ENCODE measurements at regions not wholly inside any gene's neighbourhood (a gene's known extent, or its start where the extent isn't known, plus 50 kb on each side); places are given as distances from the start of the nearest gene placed in this dataset.
"Not testable (repeated sequence)": the region's sequence is repeated elsewhere in the genome, so short reads cannot be mapped to it uniquely, and the experiment has no call there.

DNA sequence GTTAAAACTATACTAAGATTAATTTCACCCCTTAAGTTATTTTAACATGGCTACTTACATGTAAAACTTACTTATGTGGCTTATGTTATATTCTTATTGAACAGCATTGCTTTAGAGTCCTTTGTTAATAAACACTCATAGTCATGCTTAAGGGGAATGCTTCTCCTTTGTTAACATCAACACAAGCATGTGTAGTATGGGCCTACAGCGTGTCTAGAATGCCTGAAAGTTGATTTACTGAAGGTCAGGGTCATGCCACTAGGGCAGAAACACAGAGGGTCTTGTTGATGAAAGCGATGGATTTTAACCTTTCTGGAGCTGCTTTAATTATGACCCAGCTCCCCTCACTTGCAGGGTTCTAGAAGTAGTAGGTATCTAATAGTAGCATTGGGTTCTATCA lies 159.8 kb upstream of the DLX2 start:
- DNase-seq: no peak

DNA sequence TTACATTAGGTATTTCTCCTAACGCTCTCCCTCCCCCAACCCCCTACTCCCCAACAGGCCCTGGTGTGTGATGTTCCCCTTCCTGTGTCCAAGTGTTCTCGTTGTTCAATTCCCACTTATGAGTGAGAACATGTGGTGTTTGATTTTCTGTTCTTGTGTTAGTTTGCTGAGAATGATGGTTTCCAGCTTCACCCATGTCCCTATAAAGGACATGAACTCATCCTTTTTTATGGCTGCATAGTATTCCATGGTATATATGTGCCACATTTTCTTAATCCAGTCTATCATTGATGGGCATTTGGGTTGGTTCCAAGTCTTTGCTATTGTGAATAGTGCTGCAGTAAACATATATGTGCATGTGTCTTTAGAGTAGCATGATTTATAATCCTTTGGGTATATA lies 162.1 kb upstream of the DLX2 start:
- DNase-seq: not testable (repeated sequence)

DNA sequence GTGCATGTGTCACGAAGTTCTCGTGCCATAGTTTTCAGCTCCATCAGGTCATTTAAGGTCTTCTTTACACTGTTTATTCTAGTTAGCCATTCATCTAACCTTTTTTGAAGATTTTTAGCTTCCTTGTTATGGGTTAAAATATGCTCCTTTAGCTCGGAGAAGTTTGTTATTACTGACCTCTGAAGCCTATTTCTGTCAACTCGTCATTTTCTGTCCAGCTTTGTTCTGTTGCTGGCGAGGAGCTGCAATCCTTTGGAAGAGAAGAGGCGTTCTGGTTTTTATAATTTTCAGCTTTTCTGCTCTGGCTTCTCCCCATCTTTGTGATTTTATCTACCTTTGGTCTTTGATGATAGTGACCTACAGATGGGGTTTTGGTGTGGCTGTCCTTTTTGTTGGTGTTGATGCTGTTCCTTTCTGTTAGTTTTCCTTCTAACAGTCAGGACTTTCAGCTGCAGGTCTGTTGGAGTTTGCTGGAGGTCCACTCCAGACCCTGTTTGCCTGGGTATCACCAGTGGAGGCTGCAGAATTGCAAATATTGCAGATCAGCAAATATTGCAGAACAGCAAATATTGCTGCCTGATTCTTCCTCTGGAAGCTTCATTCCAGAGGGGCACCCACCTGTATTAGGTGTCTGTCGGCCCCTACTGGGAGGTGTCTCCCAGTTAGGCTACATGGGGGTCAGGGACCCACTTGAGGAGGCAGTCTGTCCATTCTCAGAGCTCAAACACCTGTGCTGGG lies 157.7 kb upstream of the ITGA6 start:
- not testable (repeated sequence) for DNase-seq

DNA sequence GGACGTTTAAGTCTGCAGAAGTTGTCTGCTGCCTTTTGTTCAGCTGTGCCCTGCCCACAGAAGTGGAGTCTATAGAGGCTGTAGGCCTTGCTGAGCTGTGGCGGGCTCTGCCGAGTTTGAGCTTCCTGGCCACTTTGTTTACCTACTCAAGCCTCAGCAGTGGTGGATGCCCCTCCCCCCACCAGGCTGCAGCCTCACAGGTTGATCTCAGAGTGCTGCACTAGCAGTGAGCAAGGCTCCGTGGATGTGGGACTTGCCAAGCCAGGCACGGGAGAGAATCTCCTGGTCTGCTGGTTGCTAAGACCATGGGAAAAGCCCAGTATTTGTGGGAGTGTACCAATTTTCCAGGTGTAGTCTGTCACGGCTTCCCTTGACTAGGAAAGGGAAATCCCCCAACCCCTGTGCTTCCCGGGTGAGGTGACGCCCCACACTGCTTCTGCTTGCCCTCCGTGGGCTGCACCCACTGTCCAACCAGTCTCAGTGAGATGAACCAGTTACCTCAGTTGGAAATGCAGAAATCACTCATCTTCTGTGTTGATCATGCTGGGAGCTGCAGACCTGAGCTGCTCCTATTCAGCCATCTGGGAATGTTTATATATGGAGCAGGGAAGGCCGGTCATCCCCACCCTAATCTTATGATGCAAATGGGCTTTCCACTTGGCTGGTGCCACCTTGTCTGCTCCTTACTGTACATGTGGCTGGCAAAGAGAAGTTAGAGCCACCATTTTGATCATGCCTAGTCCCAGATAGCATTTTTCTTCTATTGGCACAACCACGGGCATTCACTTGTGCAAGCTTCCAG lies 156.9 kb upstream of the ITGA6 start:
- peak; percentile 21 for DNase-seq

DNA sequence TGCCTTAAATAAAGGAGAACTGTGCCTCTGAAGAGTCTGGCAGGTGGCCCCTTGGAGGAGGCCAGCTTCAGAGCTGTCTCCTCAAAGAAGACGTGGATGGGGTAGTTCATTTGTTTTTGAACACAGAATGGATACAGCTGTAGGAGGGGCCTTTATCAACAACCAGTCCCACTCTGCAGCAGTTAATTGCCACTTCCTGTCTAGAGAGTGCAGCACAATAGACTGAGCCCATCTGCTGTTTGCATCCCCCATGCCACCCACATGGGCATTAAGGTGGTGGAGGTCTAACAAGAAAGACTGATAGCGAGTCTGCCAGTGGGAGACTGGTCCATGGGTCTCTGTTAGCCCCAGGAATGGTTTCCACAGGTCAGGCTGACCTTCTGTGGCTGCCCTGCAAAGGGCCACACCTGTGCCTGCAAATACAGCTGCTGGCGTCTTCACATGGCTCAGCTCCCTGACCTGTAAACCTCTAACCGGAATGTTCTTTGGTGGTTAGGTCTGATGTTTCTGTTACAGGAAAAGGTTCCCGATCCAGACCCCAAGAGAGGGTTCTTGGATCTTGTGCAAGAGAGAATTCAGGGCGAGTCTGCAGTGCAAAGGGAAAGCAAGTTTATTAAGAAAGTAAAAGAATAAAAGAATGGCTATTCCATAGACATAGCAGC lies 153.3 kb upstream of the ITGA6 start:
- no peak for DNase-seq

DNA sequence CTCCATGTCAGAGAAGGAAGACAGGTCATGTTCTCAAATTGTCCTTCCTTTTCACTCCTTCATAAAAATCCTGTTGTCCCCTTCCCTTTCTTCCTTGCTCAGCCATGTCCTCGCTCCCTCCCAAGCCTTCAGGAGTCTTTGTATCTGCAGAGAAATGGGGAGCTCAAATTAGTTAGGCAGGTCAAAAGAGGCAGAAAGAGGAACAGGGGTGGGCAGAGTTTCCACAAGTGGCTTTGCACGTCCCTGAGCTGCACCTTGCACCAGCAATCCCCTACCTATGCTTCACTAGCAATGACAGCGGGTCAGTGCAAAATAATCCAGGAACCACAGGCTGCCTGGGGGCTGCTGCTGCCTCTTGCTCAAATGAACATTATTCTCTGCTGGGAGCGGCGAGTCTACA lies 152.1 kb upstream of the ITGA6 start:
- DNase-seq: no peak

DNA sequence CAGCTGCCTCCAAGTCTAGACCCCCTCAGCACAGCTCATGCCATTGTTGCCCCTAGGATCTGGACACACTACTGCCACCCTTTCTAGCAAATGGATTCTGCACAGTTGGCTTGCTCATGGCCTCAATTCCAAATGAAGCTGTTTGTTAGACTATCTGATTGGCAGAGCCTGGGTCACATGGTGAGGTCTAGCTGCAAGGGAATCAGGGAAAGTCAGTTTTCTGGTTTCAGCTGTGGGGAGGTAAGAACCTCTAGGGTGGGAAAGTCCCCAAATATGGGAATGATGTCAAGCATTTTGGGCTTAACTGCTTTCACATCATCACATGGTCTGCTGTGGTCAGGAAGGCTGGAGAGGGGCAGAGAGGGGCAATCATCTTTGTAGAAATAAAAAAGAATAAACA lies 150.4 kb upstream of the ITGA6 start:
- no peak for DNase-seq

DNA sequence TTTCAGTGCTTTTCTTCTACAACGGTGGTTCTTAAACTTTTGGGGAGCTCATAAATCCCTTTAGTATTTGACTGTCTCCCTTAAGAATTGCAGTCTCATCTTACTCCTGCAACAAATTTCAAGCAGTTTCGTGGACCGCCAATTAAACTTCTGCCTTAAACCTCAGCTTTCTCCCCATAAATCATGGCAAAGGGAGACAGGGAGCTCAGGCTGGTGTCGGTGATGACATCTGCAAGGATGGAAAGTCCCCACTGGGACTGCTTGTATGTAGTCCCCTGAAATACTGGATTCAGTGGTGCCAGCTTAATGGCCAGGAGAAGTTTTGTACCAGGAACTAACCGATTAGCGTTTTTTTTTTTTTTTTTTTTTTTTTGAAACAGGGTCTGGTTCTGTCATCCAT lies 148.7 kb upstream of the ITGA6 start:
- DNase-seq: no peak

DNA sequence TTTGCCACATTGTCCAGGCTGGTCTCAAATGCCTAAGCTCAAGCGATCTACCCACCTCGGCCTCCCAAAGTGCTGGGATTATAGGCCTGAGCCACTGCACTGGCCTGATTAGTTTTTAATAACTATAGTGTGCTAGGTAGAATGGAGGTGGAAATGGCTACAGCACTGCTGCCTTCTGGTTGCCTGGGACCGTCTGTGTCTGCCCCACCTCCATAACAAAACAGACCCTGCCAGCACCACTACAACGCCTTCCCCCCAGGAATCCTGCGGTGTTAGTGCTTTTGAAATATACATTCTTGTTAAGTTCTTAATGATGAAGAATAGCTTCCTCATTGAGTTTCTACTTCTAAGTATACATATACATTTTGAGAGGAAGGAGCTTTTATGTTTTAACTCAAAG lies 148.2 kb upstream of the ITGA6 start:
- DNase-seq: no peak

DNA sequence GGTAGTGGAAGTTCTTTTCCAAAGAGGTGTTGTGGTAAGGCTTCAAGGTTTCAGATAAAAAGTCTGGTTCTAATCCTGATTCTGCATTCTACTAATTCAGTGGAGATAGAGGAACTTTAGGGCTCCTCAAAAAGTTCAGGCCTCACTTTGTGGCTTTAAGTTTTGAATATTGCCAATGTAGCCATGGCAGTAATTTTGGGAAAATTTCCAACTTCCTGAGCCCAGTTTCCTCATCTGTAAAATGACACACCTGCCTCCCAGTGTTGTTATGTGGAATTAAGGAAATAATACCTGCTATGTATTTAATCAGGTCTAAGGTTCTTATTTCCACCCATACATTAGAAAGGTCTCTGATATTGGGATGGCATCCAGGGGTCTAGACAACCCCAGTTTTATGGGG lies 147.6 kb upstream of the ITGA6 start:
- DNase-seq: no peak

DNA sequence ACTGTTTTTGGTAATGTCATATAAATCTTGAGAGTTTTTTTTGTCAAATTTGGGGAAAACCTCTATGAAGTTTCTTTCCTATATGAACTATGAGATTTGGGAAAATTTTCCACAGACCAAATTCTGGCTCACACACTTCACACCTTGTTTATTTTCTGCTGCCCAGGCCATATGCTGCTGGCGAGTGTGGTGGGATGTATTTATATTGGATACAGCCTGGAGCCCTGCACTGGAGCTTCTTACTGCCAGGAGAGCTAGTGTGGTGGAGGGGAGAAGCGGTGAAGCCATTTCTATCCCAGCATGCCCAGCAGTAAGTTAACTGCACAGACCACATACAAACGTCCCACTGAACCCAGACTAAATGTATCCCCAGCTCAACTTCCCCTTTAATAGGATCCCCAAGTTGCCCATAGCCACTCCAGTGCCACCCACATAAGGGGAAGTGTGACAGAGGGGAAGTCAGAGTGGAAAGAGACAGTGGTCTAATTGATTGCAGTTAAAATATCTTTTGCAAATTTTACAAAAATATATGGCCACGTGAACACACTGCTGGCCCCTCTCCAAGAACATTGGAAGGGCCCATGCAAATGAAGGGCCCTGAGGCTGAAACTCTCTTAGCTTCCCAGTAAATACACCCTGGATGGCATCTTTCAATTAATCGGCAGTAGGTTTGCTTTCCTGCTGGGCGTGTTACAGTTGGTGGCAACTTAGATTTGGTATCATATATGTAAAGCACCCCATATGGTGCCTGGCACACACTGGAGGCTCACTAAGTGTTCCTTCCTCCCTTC lies 146.6 kb upstream of the ITGA6 start:
- no peak for DNase-seq

DNA sequence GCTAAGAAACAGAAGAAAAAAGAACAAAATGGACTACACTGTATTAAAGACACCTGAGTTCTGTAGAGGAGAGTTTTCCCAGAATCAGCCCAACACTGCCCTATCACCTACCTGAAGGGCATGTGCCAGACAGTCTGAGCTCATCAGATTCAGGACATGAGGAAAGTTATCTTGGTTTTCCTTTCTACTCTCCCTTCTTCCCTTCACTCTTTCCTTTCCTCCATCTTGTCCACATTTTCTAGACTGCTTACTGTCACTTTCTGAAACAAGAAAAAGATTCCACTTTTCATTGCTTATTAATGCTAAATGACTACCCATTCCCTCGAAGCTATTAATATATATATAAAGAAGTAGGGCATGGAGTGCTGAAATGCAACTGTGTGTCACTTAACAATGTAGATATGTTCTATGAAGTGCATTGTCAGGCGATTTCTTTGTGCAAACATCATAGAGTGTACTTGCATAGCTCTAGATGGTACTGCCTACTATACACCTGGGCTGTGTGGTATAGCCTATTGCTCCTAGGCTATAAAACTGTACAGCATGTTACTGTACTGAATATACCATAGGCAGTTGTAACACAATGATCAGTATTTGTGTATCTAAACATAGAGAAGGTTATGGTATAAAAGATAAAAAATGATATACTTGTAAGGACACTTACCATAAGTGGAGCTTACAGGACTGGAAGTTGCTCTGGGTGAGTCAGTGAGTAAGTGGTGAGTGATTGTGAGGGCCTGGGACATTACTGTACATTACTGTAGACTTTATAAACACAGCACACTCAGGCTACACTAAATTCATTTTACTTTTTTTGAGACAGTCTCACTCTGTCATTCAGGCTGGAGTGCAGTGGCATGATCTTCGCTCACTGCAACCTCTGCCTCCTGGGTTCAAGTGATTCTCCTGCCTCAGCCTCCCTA lies 145.5 kb upstream of the ITGA6 start:
- no peak for DNase-seq

DNA sequence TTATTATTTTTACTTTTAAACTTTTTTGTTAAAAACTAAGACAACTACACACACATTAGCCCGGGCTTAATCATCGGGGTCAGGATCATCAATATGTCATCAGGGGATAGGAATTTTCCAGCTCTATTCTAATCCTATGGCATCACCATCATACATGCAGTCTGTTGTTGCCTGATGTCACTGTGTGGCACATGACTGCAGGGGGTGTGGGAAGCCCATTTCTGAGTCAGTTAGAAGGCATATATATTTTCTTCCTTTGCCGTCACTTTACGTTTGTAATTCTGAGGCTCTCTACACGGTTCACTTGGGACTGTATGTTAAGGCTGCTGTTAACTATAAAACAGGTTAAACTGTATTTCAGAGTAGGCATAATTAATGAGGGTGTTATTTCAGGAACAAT lies 144.4 kb upstream of the ITGA6 start:
- DNase-seq: no peak

DNA sequence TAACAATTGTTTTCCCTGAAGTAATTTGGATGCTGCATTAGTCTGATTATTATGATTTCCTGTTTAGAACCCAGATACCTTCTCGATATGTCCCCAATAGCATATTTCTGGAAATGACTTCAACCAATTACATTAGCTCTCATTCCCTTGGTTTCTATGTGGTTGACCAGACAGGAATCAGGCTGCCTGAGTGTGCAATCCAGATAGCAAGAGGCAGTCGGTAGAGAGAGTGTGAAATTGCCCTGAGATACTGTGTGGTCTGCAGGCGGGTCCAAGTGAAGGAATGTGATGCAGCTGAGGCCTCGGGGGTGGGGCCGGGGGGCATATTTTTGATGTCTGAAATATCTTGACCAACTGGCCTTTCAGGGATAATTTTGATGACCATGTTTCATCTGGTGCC lies 143.9 kb upstream of the ITGA6 start:
- DNase-seq: no peak

DNA sequence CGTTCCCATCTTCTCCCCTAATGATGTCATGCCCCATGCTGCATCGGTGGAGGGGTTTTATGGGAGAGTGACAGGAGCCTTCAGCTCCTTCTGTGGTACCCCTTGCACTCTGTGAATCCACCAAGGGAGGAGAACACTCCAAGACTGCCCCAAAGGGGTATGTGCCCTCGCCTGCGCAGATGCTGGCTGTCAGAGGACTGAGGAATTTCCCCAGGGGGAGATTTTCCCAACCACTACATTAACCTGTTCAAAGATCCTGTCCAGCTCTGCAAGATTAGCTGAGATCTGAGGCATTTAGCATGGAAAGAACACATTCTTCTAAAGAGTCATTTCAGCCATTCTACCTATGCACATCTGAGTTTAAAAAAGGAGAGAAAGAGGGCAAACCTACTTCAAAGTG lies 143.2 kb upstream of the ITGA6 start:
- DNase-seq: no peak

DNA sequence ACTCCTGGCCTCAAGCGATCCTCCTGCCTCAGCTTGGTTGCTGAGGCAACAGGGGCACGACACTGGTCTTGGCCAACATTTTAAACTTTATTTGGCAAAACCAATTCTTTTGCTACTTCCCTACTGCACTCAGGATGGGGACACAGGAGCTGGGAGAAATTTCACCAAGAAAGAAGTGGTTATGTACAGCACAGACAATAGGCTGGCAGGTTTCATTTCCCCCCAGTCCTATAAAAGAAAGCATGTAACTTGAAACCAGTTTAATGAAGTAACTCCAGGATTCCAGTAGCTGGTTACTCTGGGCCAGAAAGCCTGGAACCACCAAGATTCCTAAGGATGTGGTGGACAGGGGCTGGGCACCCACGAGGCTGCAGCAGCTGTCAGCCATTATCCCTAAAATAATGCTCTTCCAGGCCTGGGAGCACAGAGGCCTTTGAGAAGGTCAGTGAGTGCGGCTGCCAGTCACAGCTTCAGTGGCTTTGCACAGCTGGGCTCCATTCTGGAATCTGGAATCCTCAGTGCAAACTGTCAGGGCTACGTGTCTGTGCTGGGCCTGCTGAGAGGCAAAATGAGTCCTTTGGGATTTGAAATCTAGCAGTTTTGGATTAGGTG lies 142.3 kb upstream of the ITGA6 start:
- no peak for DNase-seq

DNA sequence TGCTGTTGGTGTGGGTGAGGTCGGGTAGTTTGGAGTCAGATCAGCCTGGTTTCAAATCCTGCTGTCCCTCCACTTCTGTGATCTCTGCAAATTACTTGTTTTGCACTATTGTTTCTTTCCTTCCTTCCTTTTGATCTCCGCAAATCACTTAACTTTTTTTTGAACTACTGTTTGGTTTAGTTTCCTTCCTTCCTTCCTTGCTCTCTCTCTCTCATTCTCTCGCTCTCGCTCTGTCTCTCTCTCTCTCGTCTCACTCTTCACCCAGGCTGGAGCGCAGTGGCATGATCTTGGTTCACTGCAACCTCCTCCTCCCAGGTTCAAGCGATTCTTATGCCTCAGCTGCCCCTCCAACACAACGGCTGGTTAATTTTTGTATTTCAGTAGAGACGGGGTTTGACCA lies 141.6 kb upstream of the ITGA6 start:
- DNase-seq: no peak

DNA sequence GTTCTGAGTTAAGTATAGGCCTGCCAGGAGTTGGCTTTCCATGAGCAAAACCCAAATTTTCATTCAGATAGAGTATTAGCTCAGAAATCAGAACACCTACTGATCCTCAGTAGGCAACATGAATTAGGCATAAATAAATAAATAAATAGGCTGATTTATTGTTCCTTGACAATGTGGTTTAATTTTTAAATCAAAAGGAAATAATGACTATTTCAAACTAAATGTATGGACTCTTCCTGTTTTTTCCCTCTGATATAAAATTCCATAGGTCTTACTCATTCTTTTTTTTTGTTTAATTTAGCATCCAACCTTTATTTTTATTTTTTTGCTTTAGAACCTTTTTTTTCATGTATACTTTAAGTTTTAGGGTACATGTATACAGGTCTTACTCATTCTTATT lies 140.2 kb upstream of the ITGA6 start:
- no peak for DNase-seq

DNA sequence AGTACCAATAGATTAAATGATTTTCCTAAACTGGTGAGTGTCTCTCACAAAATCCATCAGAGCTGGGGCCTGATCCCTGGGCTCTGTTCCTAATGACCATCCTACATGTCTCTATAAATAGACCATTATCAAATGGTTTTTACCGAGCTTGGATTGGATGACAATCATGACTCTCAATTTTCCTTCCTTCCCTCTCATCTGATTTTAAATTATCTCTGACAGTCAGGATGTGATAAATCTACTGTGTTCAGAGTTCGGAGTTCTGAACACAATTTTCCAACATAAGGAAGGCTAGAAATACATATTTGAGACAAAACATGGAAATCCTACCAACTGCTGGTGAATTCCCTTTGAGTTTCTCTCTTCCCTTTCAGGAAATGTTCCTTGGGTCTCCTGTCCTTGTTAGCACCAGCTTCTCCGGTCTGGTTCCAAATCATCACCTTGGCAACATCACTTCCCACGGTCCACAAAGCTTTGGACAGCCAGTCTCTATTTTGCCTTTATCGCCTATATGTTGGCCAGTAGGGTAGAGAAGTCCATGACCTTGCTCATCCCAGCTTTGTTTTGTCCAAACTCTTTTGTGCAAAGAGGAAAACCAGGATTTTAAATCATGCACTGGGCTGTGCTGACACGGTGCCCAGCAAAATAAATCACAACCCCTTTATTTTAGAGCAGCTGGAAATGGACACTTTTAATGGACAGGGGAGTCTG lies 139.6 kb upstream of the ITGA6 start:
- DNase-seq: no peak

DNA sequence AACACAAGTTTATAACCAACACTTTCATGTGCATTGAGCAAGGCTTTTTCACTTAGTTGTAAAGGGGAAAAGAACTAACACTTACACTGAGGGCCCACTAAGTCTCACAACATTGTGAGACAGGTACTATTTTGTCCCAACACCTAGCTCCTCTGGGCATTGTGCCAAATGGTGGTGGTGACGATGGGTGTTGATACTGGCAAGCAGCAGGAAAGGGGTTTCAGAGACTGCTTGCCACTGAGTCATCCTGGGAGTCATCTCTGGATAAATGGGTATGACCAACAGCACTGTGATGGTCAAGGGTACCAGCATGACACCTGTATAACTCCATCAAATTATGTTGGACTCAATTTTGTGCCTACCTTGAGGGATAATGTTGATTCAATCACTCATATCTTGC lies 138.8 kb upstream of the ITGA6 start:
- peak; percentile 19 for DNase-seq

DNA sequence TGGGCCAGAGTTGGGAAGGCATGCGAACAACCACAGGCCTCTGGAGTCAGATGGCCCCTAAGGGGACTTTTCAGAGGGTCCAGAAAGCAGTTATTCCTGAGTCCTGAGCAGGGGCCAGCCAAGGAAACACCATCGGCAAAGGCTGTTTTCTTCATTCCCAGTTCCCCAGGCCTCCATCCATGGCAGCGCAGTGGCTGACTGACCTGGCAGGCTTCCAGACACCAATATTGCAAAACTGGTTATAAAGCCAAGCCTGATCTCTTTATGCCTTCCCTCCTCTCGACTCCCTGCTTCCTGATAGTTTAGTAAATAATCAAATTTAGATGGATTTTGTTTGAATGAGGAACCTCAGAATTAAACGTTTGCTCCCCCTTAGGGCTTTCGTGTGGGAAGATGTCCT lies 133.4 kb upstream of the ITGA6 start:
- no peak for DNase-seq

Data from stimulated activated CD4-positive, alpha-beta T cell treated with anti-CD3 and anti-CD28 coated beads, Interleukin-4, amount 100 ng/mL, for 1 hour (primary cell).